COLO668 (cell line): ENCODE measurements at regions not wholly inside any gene's neighbourhood (a gene's known extent, or its start where the extent isn't known, plus 50 kb on each side); places are given as distances from the start of the nearest gene placed in this dataset.

Experiments used
- DNase-seq: peaks from one replicate; lab custom pipeline; 2025; ENCODE audit not compliant: unreplicated experiment; lab: John Stamatoyannopoulos, UW

DNA sequence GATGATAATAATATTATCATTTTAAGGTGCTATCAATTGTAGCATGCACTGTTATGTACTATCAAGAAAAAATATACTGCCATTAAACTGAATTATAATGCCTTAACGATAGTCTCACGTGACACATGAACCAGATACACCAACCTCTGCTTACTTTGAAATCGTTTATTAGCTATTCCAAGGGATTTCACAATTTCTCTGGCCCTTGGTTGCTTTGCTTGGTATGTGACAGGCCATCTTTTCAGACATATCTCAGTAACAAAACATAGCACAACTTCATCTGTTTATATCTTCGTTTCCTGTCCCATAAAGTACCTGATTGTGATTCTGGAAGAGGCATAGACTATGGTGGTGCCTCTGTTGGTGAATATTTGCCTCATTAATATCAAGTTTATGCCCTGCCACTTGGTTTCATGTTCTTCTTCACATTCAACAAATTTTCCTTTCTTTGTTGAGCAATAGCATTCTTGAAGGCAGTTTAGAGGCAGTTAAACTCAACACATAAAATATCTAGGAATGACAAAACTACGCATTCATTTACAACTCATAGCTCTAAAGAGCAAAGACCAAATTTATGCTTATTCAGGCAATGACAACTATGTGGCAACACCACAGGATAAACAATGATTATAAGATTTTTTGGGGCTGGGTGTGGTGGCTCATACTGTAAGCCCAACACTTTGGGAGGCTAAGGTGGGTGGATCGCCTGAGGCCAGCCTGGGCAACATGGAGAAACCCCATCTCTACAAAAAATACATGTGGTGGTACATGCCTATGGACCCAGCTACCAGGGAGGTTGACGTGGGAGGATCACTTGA is 84.3 kb downstream of the MCFD2 start:
- DNase-seq, result no peak

DNA sequence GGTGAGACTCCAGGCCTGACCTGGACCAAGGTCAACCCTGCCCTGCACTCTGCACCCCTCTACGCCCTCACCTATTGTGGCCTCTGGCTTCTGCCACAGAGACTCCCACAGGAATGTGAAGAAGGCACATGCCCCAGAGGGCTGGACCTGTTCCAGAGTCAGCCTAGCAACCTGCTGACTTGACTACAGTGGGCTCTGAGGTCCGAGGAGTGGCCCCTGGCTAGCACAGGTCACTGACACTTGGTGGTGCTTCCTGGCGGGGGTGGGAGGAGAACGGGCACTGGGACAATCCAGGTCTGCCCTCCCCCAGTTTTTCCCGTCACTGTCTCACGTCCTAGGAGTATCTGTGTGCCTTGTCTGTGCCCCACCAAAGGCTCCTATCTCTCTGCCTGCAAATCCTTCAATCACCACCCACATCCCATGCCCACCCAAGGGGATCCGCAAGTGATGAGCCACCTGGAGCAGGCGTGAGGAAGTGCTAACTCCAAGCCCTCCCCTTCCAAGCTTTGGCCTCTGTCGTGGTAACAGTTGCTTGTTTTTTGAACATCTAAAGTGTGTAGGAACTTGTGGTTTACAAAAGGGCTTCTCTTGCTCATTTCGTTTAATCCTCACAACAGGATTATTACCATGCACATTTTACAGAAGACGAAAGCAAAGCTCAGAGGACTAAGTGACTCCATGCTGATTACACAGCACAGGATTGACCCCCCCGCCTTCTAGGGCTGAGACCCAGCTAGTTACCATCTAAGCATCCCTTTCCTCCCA is 86.2 kb downstream of the MCFD2 start:
- no peak for DNase-seq

DNA sequence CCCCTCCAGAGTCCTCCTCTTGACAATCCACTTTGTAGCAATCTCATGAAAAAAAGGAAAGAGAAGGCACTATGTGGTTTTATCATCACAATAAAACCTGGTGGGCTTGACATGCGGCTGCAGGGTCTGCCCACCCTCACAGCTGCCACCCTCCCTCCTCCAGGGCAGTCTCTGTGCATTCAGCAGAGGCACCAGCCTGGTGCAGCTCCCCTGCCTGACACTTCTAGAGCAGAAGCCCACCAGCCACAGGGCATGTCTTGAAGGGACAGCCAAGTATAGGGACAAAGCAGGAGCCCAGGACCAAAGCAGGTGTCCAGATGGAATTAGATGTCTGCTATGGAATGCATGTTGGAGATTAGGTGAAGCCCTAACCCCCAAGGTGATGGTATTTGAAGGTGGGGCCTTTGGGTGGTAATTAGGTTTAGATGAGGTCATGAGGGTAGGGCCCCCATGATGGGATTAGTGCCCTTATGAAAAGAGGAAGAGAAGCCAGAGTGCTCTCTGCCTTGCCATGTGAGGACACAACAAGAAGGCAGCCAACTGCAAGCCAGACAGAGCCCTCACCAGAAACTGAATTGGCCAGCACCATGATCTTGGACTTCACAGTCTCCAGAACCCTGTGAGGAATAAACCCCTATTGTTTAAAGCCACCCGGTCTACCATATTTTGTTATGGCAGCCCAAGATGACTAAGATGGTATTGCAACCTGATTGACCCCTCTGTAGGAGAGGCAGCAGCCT is 86.9 kb downstream of the MCFD2 start:
- no peak for DNase-seq

DNA sequence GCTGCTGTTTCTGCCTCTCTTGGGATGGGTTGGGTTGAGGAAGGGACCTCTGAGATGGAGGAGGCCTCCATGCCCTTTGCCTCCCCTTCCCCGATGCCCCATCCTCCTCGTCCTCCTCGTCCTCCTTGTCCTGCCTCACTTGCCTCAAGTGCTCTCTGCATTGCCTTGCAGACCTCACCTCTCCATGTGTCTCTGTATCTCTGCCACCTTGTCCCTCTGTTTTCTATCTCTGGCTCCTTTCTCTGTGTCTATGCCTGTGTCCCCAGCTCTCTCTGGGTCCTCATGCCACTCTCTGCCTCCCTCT is 87.5 kb downstream of the MCFD2 start:
- no peak for DNase-seq

DNA sequence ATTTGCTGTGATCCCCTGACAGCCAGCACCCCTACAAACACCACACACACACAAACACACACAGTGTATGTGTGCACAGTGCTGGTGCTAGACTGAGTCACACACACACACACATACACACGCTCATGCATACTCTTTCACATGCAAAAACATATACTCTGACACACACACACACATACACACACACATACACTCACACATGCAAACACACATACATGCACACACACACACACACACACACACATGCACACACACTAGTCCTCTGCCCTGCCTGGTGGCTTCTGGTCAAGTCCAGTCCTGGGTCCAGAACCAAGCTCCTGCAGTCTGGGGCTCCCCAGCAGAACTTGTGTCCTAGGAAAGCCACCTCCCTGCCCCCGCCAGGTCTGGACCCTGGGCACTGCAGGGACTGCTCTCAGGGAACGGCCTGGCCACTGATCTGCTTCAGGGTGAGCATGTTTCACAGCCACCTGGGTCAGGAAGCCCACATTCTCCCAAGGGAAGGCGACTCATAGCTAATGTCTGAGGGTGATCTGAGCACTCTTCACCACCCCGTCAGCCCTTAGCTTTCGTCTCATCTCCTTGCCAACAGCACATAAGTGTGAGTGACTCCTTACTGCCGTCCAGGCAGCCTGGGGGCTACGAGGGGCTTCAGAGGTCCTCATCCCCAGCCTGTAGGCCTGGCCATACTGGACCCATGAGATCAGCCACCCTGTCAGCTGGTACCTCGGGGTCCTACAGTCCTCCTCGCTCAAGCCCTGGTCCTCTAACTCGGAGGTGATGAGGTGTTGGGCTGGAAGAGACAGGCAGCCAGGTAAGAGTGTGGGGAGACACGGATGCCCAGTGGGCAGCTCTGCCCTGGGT is 88.1 kb downstream of the MCFD2 start:
- no peak for DNase-seq

DNA sequence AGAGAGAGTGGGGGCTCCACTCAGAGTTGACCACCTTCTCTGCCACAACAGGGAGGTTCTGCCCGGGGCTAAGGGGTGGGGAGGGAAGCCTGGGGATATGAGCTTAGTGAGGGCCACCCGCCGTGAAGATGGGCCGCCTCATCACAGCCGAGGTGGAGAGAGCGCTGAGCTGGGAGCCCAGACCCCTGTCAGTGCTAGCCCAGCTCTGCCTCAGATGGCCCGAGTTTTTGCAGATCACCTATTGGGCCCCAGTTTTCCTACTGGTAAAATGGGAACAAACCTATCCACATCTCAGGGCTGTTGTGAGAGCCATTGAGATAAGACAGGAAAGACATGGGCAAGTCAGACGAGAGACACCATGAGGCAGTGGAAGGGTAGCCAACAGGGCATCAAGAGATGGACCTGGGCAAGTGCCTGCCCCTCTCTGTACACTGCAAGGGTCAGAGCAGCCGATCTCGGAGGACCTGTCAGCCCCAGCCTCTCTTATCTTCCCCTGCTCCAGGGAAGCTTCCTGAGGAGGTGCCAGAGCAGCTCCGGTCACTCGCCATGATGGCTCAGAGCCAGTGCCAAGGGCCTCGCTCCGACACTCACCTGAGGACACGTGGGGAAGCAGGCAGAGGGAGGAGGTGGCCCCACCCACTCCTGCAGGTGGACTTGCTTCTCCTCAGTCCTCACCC is 88.9 kb downstream of the MCFD2 start:
- no peak for DNase-seq

DNA sequence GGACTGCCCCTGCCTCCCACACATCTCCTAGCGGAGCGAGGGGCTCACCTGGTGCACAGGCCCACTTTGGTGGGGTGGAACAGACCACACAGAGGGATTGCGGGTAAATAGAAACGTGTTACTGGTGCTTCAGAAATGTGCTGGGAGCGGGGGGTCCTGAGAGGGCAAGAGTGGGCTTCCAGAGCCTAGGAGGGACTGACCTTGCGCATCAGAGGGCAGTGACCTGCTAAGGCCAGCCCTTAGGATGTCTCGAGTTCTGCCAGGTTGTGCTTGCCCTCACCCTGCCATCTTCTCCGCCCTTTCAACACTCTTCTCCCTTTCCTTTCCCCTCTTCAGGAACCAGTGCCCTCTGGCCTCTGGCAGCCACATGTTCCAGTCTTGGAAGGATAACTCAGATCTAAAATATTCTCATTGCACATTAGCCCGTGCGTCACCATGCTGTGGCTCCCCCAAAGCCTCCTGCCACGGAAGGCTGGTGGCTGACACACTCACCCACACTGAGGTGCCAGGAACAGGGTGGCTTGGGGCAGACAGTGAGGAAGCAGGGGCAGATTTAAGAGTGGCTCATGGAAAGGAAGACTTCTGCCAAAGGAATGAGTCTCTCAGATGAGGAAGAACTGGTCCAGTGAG is 89.6 kb downstream of the MCFD2 start:
- no peak for DNase-seq

DNA sequence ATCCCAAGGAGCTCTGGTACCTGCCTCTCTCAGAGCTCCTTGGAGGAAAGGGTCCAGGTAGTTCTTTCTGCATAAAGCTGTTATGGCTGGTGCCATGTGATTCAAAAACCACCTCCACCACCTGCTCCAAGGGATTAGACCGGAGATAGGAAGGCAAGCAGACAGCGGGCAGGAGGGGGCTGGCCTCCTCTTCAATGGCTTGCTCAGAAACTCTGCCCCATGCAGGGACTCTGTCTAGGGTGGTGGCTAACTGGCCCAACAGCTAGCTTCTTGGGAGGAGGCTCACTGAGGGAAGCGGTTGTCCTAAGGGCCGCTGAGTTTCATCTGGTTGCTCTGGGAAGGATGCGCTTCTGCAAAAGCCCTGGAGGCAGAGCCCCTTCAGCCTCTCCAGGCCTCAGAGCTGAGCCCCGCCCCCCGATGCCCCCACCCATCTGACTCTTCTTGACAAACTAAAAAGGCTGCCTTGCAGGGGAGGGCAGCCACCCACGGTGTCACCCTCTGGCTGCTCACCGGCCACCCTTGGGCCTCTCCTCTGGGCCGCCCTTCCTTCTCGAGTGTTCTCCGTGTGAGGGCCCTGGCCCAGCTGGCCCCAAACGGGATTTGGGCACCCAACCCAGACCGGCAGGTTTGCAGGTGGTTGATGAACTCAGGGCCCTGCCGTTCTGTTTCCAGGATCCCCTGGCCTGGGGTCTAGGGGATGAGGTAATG is 90.2 kb downstream of the MCFD2 start:
- no peak for DNase-seq

DNA sequence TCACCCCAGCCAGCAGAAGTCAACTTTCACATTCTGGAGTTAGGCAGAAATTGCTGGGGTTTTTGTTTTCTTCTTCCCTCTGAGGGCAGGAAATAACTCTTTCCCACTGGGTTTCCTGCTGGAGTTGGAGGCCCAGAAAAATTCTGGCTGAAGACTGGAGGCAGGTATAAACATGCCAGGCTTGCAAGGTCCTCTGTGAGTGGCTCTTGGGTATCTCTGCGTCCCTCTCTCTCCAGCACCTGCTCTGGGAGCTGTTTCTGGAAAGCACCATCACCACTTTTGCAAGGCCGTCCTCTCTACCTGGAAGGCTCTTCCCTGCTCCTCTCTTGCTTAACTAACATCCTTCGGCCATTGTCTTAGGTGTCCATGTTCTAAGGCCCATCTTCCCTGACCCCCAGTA is 91.0 kb downstream of the MCFD2 start:
- no peak for DNase-seq

DNA sequence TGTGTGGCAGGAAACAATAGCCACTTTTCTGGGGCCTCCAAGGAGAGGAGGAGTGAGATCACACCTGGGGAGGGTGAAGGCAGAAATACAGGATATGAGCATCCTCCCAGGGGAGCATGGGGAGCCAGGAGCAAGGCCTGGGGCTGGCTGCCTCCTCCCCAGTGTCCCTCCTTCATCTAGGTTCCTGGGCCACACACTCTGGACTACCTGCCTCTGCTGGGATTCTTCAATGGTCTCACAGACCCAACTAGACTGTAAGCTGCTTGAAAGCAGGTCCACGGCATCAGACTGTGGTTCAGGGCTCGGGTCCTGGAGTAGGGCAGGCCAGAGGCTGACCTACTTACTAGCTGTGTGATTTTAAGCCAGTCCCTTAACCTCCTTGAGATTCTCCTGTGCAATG is 94.0 kb downstream of the MCFD2 start:
- no peak for DNase-seq

DNA sequence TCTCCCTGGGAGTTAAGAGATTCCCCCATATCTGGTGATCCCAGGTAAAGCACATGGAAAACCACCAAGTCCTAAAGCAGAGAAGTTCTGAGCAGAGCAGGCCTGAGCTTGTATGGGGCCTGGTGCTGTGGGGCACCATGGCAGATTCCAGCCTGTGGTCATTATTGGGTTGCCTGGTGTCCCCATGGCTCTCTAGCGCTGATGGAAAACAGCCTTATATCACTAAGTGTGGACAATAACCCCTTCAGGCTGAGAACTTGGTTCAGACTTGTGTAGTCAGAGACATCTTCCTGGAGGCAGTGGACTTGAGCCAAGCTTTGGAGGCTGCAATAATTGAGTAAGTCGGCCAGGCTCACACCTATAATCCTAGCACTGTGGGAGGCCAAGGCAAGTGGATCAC is 96.8 kb downstream of the MCFD2 start:
- no peak for DNase-seq

DNA sequence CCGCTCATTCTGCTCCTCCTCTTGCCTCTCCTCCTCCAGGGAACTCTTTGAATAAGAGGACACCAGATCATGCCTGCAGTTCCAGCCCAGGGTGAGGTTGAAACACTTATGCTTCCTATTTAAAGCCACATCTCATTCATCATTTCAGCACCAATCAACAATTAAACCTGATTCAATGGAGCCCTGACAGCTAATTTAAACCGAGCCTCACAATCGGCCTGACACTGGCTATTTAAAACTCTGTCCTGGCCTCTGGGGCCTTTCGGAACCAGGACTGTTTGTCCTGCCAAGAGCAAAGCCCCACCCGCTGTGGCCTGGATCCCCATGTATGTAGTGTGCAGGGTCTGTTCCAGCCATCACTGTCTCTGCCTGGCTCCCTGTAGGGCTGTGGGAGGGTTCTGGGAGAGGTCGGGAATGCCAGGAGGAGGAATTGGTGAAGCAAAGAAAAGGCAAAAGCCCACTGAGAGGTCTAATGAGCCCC is 97.4 kb downstream of the MCFD2 start:
- no peak for DNase-seq

DNA sequence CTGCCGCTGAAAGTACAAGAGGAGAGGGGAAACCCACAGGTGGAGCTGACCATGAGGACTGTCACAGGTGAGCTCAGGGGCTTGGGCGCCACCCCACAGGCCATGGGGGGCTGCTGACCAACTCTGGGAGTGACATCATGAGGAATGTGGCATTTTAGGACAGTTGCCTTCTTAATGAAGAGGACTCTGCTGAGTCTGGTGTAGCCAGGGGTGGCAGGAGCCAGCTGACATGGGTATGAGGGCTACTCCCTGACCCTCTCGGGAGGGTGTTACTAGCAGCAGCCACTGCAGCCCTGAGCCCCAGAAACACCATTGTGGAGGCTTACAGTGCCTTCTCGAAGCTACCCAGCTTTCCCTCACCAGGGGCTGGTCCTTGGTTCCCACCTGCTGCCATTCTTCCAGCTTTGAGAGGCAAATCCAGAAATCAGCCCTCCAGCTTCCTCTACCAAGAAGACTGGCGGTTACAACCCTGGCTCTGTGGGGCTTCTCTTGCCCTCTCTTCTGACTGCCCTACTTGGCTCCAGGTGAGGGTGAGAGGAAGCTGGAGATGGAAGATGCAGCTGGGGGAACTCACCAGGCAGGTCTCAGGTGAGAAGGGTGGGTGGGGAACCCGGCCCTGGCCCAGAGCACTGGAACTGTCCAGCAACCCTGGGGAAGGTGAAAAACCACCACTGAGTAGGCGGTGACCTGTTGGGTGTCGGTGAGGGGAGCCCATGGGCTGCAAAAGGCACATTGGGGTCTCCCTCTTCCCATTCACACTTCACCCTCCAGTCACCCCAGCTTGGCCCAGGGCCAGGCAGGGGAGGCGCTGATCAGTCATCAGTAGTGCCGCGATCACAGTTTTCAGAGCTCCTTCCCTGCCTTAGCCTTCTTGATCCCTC is 98.5 kb downstream of the MCFD2 start:
- no peak for DNase-seq

DNA sequence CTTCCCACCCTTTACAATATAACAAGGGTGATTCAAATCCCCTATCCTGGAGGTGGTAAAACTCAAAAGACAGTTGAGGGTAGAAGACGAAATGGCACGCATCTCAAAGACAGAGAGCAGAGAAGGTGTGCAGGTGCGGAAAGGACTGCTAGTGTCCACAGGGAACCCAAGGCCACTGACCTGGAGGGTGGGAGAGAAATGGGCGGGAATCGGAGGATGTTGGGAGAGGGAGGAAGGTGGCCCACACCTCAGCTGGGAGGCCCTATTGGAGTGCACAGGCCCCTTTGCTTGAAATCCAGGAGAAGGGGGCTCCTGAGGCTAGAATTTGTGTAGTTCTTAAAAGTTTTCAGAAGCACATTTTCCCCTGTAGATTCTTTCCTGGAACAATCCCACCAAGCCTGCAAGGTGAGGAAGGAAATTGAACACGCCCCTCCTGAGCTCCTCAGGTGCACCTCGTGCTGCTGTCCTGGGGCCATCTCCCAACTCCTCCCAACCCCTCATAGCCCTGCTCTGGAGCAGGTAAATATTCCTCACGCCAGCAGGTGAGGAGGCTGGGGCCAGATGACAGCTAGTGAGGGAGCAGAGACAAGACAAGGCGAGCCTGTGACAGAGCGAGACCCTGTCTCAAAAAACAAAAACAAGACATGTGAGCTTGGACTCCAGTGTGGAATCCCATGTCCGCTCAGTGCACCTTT is 99.3 kb downstream of the MCFD2 start:
- DNase-seq, result no peak

DNA sequence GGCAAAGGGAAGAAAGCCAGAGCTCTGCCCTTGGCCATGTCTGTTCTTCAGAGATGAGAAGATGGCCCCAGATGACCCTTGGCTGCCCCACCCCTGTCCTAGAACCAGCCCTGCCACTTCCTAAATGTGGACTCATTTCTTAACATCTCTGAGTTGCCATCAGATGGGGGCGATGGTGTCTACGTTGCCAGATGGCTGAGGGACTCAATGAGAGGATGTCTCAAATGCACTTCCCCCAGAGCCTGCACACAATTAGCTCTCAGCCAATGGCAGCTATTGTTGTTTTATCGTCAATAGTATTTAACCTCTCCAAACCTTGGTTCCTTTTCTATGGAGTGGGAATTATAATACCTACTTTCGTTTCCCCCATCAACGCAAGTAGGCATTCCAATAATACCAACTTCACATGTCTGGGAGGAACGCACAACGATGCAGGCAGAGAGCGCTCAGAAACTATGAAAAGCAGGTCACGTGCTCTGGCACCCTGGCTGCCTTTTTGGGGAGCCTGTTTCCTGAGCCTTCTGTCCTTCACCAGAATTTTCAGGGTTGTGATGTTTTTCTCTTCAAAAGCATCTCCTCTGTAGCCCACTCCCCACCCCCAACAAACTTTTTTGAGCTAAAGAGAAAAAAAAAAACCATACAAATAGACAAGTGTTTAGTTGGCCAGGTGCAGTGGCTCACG is 100.3 kb downstream of the MCFD2 start:
- no peak for DNase-seq

DNA sequence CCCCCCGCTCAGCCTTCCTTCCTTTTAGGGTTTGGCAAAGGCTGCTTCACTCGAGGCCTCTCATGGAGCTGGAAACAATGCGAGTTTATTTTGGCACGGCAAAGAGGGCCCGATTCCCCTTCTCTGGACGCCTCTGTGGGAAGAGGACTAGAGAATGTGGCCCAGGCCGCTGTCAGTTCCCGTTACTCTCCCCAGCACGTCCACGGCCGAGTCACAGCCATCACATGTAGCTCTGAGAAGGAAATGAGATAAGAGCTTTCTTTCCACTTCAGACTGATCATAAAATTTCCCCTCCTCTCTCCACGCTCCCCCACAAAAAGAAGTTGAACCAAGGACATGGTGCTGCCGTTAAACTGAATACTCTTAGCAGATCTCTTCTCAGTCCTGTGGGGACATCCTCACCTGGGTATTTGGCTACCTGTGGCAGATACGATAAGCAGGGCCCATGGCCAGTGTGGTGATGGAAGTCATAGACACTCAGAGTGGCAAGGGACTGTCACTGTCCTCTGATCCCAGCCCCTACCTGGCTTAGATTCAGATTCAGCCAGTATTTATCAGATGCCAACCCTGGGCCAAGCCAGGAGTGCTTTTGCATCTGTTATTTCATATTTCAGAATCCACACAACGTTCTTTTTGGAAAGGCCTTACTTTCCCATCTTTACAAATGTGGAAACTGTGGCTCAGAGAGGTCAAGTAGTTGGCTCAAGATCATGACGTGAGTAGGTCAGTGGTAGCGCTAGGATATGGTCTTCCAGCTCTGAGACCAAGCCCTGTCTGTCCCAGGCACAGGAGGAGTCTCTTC is 101.2 kb downstream of the MCFD2 start:
- no peak for DNase-seq
